ENCODE measurements at regions not wholly inside any gene's neighbourhood (a gene's known extent, or its start where the extent isn't known, plus 50 kb on each side); places are given as distances from the start of the nearest gene placed in this dataset.

GRCh38 chr19:30622276-30622675 is 250.1 kb downstream of the ZNF536 start:
- no peak for ATAC-seq
- Histone ChIP-seq H3K27ac (no peak overlapping the region), H3K4me3 (no peak overlapping the region), H3K4me2 (no peak overlapping the region), H3K4me1 (no peaks in the 10 kb centered on the region), H3K9me3 (peaks cover 24% of the 10 kb centered on the region)
- ChIA-PET CTCF (no interaction called here), POLR2A (no interaction called here)
- TF ChIP-seq HEYL (CRISPR knock-in tag; IDR thresholded peaks at IDR 0.05) (no peak), RAD21 (conservative IDR thresholded peaks at IDR 0.05 in 1 of 2, IDR thresholded peaks at IDR 0.05 in 1 of 2) (no peak), HDAC2 (IDR thresholded peaks at IDR 0.05) (no peak), FOSL2 (IDR thresholded peaks at IDR 0.05) (no peak), FOSL2 (CRISPR knock-in tag; IDR thresholded peaks at IDR 0.05) (no peak), E2F6 (IDR thresholded peaks at IDR 0.05; ENCODE audit: borderline replicate concordance, low read depth) (no peak), KDM1A (IDR thresholded peaks at IDR 0.05; ENCODE audit: low read depth) (no peak), CEBPB (IDR thresholded peaks at IDR 0.05) (no peak), EP300 (IDR thresholded peaks at IDR 0.05) (no peak), CHD2 (IDR thresholded peaks at IDR 0.05; ENCODE audit: low read length, partially characterized antibody) (no peak), RFX5 (IDR thresholded peaks at IDR 0.05) (no peak), HOXB5 (CRISPR knock-in tag; IDR thresholded peaks at IDR 0.05) (no peak), BHLHE40 (IDR thresholded peaks at IDR 0.05; ENCODE audit: low read depth, low read length) (no peak), HOXA7 (CRISPR knock-in tag; IDR thresholded peaks at IDR 0.05) (no peak)
- TF ChIP-seq, protein P1, sequence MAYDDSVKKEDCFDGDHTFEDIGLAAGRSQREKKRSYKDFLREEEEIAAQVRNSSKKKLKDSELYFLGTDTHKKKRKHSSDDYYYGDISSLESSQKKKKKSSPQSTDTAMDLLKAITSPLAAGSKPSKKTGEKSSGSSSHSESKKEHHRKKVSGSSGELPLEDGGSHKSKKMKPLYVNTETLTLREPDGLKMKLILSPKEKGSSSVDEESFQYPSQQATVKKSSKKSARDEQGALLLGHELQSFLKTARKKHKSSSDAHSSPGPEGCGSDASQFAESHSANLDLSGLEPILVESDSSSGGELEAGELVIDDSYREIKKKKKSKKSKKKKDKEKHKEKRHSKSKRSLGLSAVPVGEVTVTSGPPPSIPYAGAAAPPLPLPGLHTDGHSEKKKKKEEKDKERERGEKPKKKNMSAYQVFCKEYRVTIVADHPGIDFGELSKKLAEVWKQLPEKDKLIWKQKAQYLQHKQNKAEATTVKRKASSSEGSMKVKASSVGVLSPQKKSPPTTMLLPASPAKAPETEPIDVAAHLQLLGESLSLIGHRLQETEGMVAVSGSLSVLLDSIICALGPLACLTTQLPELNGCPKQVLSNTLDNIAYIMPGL (CRISPR knock-in tag; IDR thresholded peaks at IDR 0.05; ENCODE audit: borderline replicate concordance): no peak
- TF ChIP-seq, protein P2, sequence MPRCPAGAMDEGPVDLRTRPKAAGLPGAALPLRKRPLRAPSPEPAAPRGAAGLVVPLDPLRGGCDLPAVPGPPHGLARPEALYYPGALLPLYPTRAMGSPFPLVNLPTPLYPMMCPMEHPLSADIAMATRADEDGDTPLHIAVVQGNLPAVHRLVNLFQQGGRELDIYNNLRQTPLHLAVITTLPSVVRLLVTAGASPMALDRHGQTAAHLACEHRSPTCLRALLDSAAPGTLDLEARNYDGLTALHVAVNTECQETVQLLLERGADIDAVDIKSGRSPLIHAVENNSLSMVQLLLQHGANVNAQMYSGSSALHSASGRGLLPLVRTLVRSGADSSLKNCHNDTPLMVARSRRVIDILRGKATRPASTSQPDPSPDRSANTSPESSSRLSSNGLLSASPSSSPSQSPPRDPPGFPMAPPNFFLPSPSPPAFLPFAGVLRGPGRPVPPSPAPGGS (IDR thresholded peaks at IDR 0.05): no peak
- no peak for FAIRE-seq
- DNase-seq (ENCODE audit: low read depth in 1 of 2, low spot score in 1 of 2): no peak
- 48% methylated on average over 5 of the region's 5 CpGs for WGBS (ENCODE audit: missing lambda C conversion rate)

- 3% methylated on average over 8 of the region's 8 CpGs for WGBS (ENCODE audit: missing lambda C conversion rate)
- Histone ChIP-seq H3K4me1 (no peaks in the 10 kb centered on the region), H3K4me2 (no peak overlapping the region), H3K4me3 (no peak overlapping the region), H3K27ac (no peak overlapping the region), H3K9me3 (peaks cover 24% of the 10 kb centered on the region)
- ATAC-seq: no peak
- ChIA-PET CTCF (interaction anchor here (0.6 kb wide), 1 partner anchor 1642 kb away, joined by 4 read pairs; no protein-coding TSS in a partner anchor), POLR2A (no interaction called here)
- no peak for DNase-seq (ENCODE audit: low read depth in 1 of 2, low spot score in 1 of 2)
- no peak for TF ChIP-seq E2F6 (IDR thresholded peaks at IDR 0.05; ENCODE audit: borderline replicate concordance, low read depth)
- no peak for TF ChIP-seq NR3C1 (IDR thresholded peaks at IDR 0.05)
- TF ChIP-seq ZSCAN20 (CRISPR knock-in tag; IDR thresholded peaks at IDR 0.05): no peak
- TF ChIP-seq NFE2L2 (conservative IDR thresholded peaks at IDR 0.05; ENCODE audit: low read length): no peak
- TF ChIP-seq CBX8 (IDR thresholded peaks at IDR 0.05): no peak
- TF ChIP-seq NPAS2 (CRISPR knock-in tag; IDR thresholded peaks at IDR 0.05; ENCODE audit: borderline replicate concordance): no peak
- no peak for TF ChIP-seq RFX5 (IDR thresholded peaks at IDR 0.05)
- TF ChIP-seq, protein P3, sequence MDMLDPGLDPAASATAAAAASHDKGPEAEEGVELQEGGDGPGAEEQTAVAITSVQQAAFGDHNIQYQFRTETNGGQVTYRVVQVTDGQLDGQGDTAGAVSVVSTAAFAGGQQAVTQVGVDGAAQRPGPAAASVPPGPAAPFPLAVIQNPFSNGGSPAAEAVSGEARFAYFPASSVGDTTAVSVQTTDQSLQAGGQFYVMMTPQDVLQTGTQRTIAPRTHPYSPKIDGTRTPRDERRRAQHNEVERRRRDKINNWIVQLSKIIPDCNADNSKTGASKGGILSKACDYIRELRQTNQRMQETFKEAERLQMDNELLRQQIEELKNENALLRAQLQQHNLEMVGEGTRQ (IDR thresholded peaks at IDR 0.05): no peak
- no peak for TF ChIP-seq PHF8 (IDR thresholded peaks at IDR 0.05; ENCODE audit: borderline replicate concordance, low read depth)
- no peak for TF ChIP-seq HEYL (CRISPR knock-in tag; IDR thresholded peaks at IDR 0.05)
- no peak for TF ChIP-seq JUN (IDR thresholded peaks at IDR 0.05)
- TF ChIP-seq MYC (IDR thresholded peaks at IDR 0.05; ENCODE audit: borderline replicate concordance, low read length): no peak
- no peak for TF ChIP-seq PBX3 (IDR thresholded peaks at IDR 0.05)
- no peak for FAIRE-seq
These were observed 249.2 kb downstream of the ZNF536 start for GRCh38 chr19:30621326-30621920.
